ENCODE measurements at regions not wholly inside any gene's neighbourhood (a gene's known extent, or its start where the extent isn't known, plus 50 kb on each side); places are given as distances from the start of the nearest gene placed in this dataset.

DNA sequence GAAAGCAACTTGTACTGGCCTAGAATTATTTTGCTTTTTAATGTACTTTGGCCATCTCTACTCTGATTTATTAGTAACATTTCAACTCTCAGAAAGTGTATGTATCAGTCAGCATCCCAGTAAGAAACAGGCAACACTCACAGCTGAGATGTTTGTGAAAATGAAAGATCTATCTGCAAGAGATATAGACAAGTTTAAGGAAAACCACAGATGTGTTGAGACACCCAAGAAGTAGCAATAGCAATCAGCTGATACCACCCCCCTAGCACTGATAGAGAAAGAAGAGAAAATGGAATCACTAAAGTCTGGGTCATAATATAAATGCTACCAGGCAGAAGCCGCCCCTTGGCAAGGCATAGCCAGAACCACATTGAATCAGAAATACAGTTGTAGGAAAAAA is 372.0 kb downstream of the ARAP2 start:
- WGBS (ENCODE audit: insufficient coverage) = 73% methylated on average over 1 of the region's 1 CpG
- intact Hi-C loops (cut with micrococcal nuclease) = no loop called here
- no peaks in the 10 kb centered on the region for H3K36me3 ChIP-seq (ENCODE audit: control insufficient read depth, insufficient read depth, low read length)
- no peaks in the 10 kb centered on the region for H3K27me3 ChIP-seq (ENCODE audit: control insufficient read depth, insufficient read depth, low read length)
- H3K27ac ChIP-seq (ENCODE audit: low read length) = no peak overlapping the region
- no peak for DNase-seq
- no peaks in the 10 kb centered on the region for H3K4me1 ChIP-seq (ENCODE audit: control insufficient read depth, insufficient read depth, low read length)
- TF ChIP-seq CTCF (IDR thresholded peaks at IDR 0.05) = no peak
- peak overlapping the region; percentile 33 for H3K4me3 Mint-ChIP-seq
- ATAC-seq = peak in 2 of 3 donors; percentile 26 to 70
- H3K9me3 ChIP-seq (ENCODE audit: control insufficient read depth, insufficient read depth, low read length) = no peaks in the 10 kb centered on the region
- peaks cover 14 to 16% of the 10 kb centered on the region in 2 donors for H3K4me1 Mint-ChIP-seq
- H3K27me3 Mint-ChIP-seq (ENCODE audit: low read depth in 2 of 2) = no peaks in the 10 kb centered on the region
- peak overlapping the region in 1 of 2 donors; percentile 21 for H3K27ac Mint-ChIP-seq
- H3K4me3 ChIP-seq (ENCODE audit: low read length) = no peak overlapping the region
- no peaks in the 10 kb centered on the region for H3K36me3 Mint-ChIP-seq
- peaks cover 2% of the 10 kb centered on the region in 2 donors for H3K9me3 Mint-ChIP-seq

GRCh38 chr4:35879479-35879878 is 364.8 kb downstream of the ARAP2 start:
- intact Hi-C loops (cut with micrococcal nuclease) = no loop called here

DNA sequence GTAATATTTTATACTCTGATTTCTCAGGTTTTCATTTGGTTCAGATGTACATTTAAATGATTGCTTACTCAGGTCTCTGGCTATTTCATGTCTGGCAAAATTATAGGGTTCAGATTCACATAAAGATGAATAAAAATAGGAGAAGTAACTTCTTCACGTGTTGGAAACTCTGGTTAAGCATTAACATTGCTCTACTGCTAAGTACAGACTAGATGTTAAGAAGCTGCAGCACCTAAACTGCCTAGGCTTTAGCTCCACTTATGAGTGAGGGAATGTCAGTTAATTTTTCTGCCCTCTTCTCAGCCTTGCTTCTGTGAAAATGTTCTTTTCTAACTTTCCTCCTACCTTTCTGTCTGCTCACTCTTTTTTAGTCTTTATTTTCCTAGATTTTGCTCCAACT is 361.2 kb downstream of the ARAP2 start:
- Mint-ChIP-seq H3K27ac (no peak overlapping the region), H3K4me3 (no peak overlapping the region), H3K4me1 (no peaks in the 10 kb centered on the region), H3K9me3 (peaks cover 0 to 4% of the 10 kb centered on the region in 2 donors), H3K36me3 (no peaks in the 10 kb centered on the region), H3K27me3 (ENCODE audit: low read depth in 2 of 2) (peaks cover 0 to 3% of the 10 kb centered on the region in 2 donors)
- Histone ChIP-seq H3K36me3 (ENCODE audit: control insufficient read depth, insufficient read depth, low read length) (no peaks in the 10 kb centered on the region), H3K27ac (ENCODE audit: low read length) (no peak overlapping the region), H3K4me3 (ENCODE audit: low read length) (no peak overlapping the region), H3K27me3 (ENCODE audit: control insufficient read depth, insufficient read depth, low read length) (no peaks in the 10 kb centered on the region), H3K4me1 (ENCODE audit: control insufficient read depth, insufficient read depth, low read length) (no peaks in the 10 kb centered on the region), H3K9me3 (ENCODE audit: control insufficient read depth, insufficient read depth, low read length) (no peaks in the 10 kb centered on the region)
- ATAC-seq = no peak
- WGBS (ENCODE audit: insufficient coverage) = 78% methylated on average over 1 of the region's 1 CpG
- no peak for TF ChIP-seq CTCF (IDR thresholded peaks at IDR 0.05)
- intact Hi-C loops (cut with micrococcal nuclease) = no loop called here
- DNase-seq = no peak

More at GRCh38 chr4:35879479-35879878, 364.8 kb downstream of the ARAP2 start:
- Histone ChIP-seq H3K9me3 (ENCODE audit: control insufficient read depth, insufficient read depth, low read length) (no peaks in the 10 kb centered on the region), H3K4me3 (ENCODE audit: low read length) (no peak overlapping the region), H3K27me3 (ENCODE audit: control insufficient read depth, insufficient read depth, low read length) (no peaks in the 10 kb centered on the region), H3K27ac (ENCODE audit: low read length) (no peak overlapping the region), H3K4me1 (ENCODE audit: control insufficient read depth, insufficient read depth, low read length) (no peaks in the 10 kb centered on the region), H3K36me3 (ENCODE audit: control insufficient read depth, insufficient read depth, low read length) (no peaks in the 10 kb centered on the region)
- DNase-seq (no peak), ATAC-seq (no peak)
- no peak overlapping the region for H3K4me3 Mint-ChIP-seq
- WGBS (ENCODE audit: insufficient coverage) = 92% methylated on average over 5 of the region's 6 CpGs
- H3K27ac Mint-ChIP-seq = no peak overlapping the region
- H3K36me3 Mint-ChIP-seq = no peaks in the 10 kb centered on the region
- peaks cover 0 to 3% of the 10 kb centered on the region in 2 donors for H3K27me3 Mint-ChIP-seq (ENCODE audit: low read depth in 2 of 2)
- H3K9me3 Mint-ChIP-seq = peaks cover 2% of the 10 kb centered on the region in 2 donors
- H3K4me1 Mint-ChIP-seq = no peaks in the 10 kb centered on the region
- no peak for TF ChIP-seq CTCF (IDR thresholded peaks at IDR 0.05)

- TF ChIP-seq CTCF (IDR thresholded peaks at IDR 0.05) = no peak
- H3K4me1 Mint-ChIP-seq = no peaks in the 10 kb centered on the region
- no peaks in the 10 kb centered on the region for H3K4me1 ChIP-seq (ENCODE audit: control insufficient read depth, insufficient read depth, low read length)
- H3K27ac Mint-ChIP-seq = no peak overlapping the region
- H3K27ac ChIP-seq (ENCODE audit: low read length) = no peak overlapping the region
- ATAC-seq = no peak
- 71% methylated on average over 1 of the region's 3 CpGs for WGBS (ENCODE audit: insufficient coverage)
- H3K27me3 Mint-ChIP-seq (ENCODE audit: low read depth in 2 of 2) = peaks cover 0 to 5% of the 10 kb centered on the region in 2 donors
- DNase-seq = no peak
- intact Hi-C loops (cut with micrococcal nuclease) = no loop called here
- no peaks in the 10 kb centered on the region for H3K27me3 ChIP-seq (ENCODE audit: control insufficient read depth, insufficient read depth, low read length)
- no peaks in the 10 kb centered on the region for H3K9me3 ChIP-seq (ENCODE audit: control insufficient read depth, insufficient read depth, low read length)
- H3K4me3 Mint-ChIP-seq = no peak overlapping the region
- H3K36me3 Mint-ChIP-seq = no peaks in the 10 kb centered on the region
- H3K9me3 Mint-ChIP-seq = peaks cover 0 to 4% of the 10 kb centered on the region in 2 donors
- no peak overlapping the region for H3K4me3 ChIP-seq (ENCODE audit: low read length)
- no peaks in the 10 kb centered on the region for H3K36me3 ChIP-seq (ENCODE audit: control insufficient read depth, insufficient read depth, low read length)
Measured at GRCh38 chr4:35884714-35885480, 359.4 kb downstream of the ARAP2 start.

Measured in natural killer cell (primary cell).